ENCODE measurements at regions not wholly inside any gene's neighbourhood (a gene's known extent, or its start where the extent isn't known, plus 50 kb on each side); places are given as distances from the start of the nearest gene placed in this dataset.

- Histone ChIP-seq H3K9me3 (ENCODE audit: low read depth, low read length, poor library complexity, severe bottlenecking) (no peaks in the 10 kb centered on the region), H3K4me3 (ENCODE audit: low read depth, low read length, poor library complexity, severe bottlenecking) (no peak overlapping the region), H3K27ac (ENCODE audit: low read depth, low read length, poor library complexity, severe bottlenecking) (no peak overlapping the region), H3K36me3 (ENCODE audit: insufficient read depth, low read length, poor library complexity, severe bottlenecking) (no peaks in the 10 kb centered on the region), H3K27me3 (replicated peaks; ENCODE audit: insufficient read depth, low read depth, low read length, poor library complexity) (no peaks in the 10 kb centered on the region), H3K4me1 (ENCODE audit: insufficient read depth, low read length, poor library complexity, severe bottlenecking) (no peaks in the 10 kb centered on the region)
- no TSS peak for BruUV-seq (replicated peaks)
- DNase-seq (ENCODE audit: low spot score), result no peak
- intact Hi-C loops (cut with micrococcal nuclease; ENCODE audit: unreplicated experiment), result no loop called here
- no peak for TF ChIP-seq EZH2 (IDR thresholded peaks at IDR 0.05; ENCODE audit: borderline replicate concordance, low read depth, low read length, poor library complexity, severe bottlenecking)
- TF ChIP-seq CTCF (conservative IDR thresholded peaks at IDR 0.05; ENCODE audit: low read depth, low read length), result no peak
- POLR2A ChIA-PET (ENCODE audit: low non-redundant PET), result no interaction called here
- CTCF ChIA-PET, result no interaction called here
Measured at GRCh38 chr4:96295143-96295741, 455.3 kb downstream of the PDHA2 start.

- CTCF ChIA-PET, result no interaction called here
- no peak overlapping the region for H3K4me3 ChIP-seq (ENCODE audit: low read depth, low read length, poor library complexity, severe bottlenecking)
- H3K4me1 ChIP-seq (ENCODE audit: insufficient read depth, low read length, poor library complexity, severe bottlenecking), result no peaks in the 10 kb centered on the region
- intact Hi-C loops (cut with micrococcal nuclease; ENCODE audit: unreplicated experiment), result no loop called here
- no peak overlapping the region for H3K27ac ChIP-seq (ENCODE audit: low read depth, low read length, poor library complexity, severe bottlenecking)
- BruUV-seq (replicated peaks), result no TSS peak
- H3K36me3 ChIP-seq (ENCODE audit: insufficient read depth, low read length, poor library complexity, severe bottlenecking), result no peaks in the 10 kb centered on the region
- no peak for TF ChIP-seq CTCF (conservative IDR thresholded peaks at IDR 0.05; ENCODE audit: low read depth, low read length)
- no peak for TF ChIP-seq EZH2 (IDR thresholded peaks at IDR 0.05; ENCODE audit: borderline replicate concordance, low read depth, low read length, poor library complexity, severe bottlenecking)
- POLR2A ChIA-PET (ENCODE audit: low non-redundant PET), result no interaction called here
- no peaks in the 10 kb centered on the region for H3K9me3 ChIP-seq (ENCODE audit: low read depth, low read length, poor library complexity, severe bottlenecking)
- DNase-seq (ENCODE audit: low spot score), result no peak
- no peaks in the 10 kb centered on the region for H3K27me3 ChIP-seq (replicated peaks; ENCODE audit: insufficient read depth, low read depth, low read length, poor library complexity)
Measured at GRCh38 chr4:96301715-96302114, 461.8 kb downstream of the PDHA2 start.

GRCh38 chr4:96305030-96305429 is 465.1 kb downstream of the PDHA2 start:
- intact Hi-C loops (cut with micrococcal nuclease; ENCODE audit: unreplicated experiment), result no loop called here
- CTCF ChIA-PET, result no interaction called here
- no TSS peak for BruUV-seq (replicated peaks)

More at GRCh38 chr4:96305030-96305429, 465.1 kb downstream of the PDHA2 start:
- TF ChIP-seq CTCF (conservative IDR thresholded peaks at IDR 0.05; ENCODE audit: low read depth, low read length), result no peak
- TF ChIP-seq EZH2 (IDR thresholded peaks at IDR 0.05; ENCODE audit: borderline replicate concordance, low read depth, low read length, poor library complexity, severe bottlenecking), result no peak
- DNase-seq (ENCODE audit: low spot score), result no peak
- Histone ChIP-seq H3K4me1 (ENCODE audit: insufficient read depth, low read length, poor library complexity, severe bottlenecking) (no peaks in the 10 kb centered on the region), H3K27ac (ENCODE audit: low read depth, low read length, poor library complexity, severe bottlenecking) (no peak overlapping the region), H3K9me3 (ENCODE audit: low read depth, low read length, poor library complexity, severe bottlenecking) (no peaks in the 10 kb centered on the region), H3K4me3 (ENCODE audit: low read depth, low read length, poor library complexity, severe bottlenecking) (no peak overlapping the region), H3K27me3 (replicated peaks; ENCODE audit: insufficient read depth, low read depth, low read length, poor library complexity) (no peaks in the 10 kb centered on the region), H3K36me3 (ENCODE audit: insufficient read depth, low read length, poor library complexity, severe bottlenecking) (no peaks in the 10 kb centered on the region)
- POLR2A ChIA-PET (ENCODE audit: low non-redundant PET), result no interaction called here

All from A673 (cell line).